Mesothelial cell of epicardium (in vitro differentiated cells): ENCODE measurements at regions not wholly inside any gene's neighbourhood (a gene's known extent, or its start where the extent isn't known, plus 50 kb on each side); places are given as distances from the start of the nearest gene placed in this dataset.

Experiments
- DNase-seq, 2 experiments: peaks; one replicate each; pipeline ENCODE4 v3.0.0; 2021; ENCODE audit warnings: low spot score in 2 of 2; ENCODE audit not compliant: unreplicated experiment in 2 of 2
- H3K27ac Mint-ChIP-seq: 2 replicates; pipeline ENCODE4 v1.8.0; 2021; ENCODE audit warnings: mixed read lengths
- H3K27me3 Mint-ChIP-seq: 2 replicates; pipeline ENCODE4 v1.8.0; 2021; ENCODE audit warnings: low read depth, mixed read lengths
- H3K36me3 Mint-ChIP-seq: 2 replicates; pipeline ENCODE4 v1.8.0; 2021; ENCODE audit warnings: mixed read lengths
- H3K4me1 Mint-ChIP-seq: 2 replicates; pipeline ENCODE4 v1.8.0; 2021; ENCODE audit warnings: mixed read lengths
- H3K4me3 Mint-ChIP-seq: 2 replicates; pipeline ENCODE4 v1.8.0; 2021; ENCODE audit warnings: mild to moderate bottlenecking, moderate library complexity, mixed read lengths
- H3K9me3 Mint-ChIP-seq: 2 replicates; pipeline ENCODE4 v1.8.0; 2021; ENCODE audit warnings: mixed read lengths
- TF ChIP-seq, protein P1 (sequence below): fragments of 200-600 bp; sonication (generic); IDR thresholded peaks from one replicate; pipeline ENCODE4 v1.5.0; 2021; ENCODE audit warnings: antibody characterized with exemption; ENCODE audit not compliant: unreplicated experiment

DNA sequence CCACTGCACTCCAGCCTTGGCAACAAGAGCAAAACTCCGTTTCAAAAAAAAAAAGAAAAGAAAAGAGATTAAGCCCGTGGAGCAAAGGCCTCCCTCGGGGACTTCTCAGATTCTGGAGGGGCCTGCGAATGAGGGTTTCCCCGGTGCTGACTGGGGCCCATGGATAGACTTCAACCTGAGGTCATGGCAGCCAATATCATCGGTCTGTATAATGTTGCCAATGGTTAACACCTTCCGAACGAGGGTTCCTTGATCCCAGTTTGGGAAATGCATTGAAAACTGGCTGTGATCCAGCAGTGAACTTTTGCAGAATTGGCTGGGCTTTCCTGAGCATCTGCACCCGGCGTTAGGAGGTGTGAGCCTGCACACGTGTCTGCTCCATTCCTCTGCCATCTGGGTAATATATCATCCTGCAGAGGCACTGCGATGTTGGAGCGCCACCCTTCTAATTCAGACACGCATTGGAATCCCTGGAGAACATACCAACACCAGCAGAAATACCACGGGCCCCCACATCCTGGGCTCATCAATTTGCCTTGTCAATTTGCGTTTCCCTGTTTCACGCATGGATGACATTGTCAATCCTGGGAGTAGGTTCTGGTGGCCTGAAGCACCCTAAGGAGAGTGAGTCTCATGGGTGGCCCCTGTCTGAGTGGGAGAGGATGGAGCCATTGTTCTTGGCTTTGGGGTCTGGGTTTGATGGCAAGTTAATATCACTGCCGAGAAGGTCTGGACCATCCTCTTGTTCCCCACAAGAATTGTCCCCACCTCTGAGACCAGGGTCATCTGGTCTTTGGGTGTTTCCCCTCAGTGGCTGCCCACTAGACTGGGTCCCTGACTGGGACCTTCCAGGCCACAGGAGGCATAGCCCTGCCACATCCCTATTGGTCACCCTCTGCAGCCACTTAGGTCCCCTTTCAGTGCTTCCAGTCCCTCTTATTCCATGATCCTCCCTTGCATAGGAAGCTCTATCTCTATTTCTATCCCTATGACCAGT is 441.0 kb downstream of the PTPRU start:
- TF ChIP-seq, protein P1, sequence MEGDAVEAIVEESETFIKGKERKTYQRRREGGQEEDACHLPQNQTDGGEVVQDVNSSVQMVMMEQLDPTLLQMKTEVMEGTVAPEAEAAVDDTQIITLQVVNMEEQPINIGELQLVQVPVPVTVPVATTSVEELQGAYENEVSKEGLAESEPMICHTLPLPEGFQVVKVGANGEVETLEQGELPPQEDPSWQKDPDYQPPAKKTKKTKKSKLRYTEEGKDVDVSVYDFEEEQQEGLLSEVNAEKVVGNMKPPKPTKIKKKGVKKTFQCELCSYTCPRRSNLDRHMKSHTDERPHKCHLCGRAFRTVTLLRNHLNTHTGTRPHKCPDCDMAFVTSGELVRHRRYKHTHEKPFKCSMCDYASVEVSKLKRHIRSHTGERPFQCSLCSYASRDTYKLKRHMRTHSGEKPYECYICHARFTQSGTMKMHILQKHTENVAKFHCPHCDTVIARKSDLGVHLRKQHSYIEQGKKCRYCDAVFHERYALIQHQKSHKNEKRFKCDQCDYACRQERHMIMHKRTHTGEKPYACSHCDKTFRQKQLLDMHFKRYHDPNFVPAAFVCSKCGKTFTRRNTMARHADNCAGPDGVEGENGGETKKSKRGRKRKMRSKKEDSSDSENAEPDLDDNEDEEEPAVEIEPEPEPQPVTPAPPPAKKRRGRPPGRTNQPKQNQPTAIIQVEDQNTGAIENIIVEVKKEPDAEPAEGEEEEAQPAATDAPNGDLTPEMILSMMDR: no peak
- Mint-ChIP-seq H3K9me3 (no peaks in the 10 kb centered on the region), H3K27ac (no peak overlapping the region), H3K27me3 (no peaks in the 10 kb centered on the region), H3K4me1 (peaks cover 6% of the 10 kb centered on the region), H3K36me3 (no peaks in the 10 kb centered on the region), H3K4me3 (no peak overlapping the region)
- DNase-seq: peak in 1 of 2 experiments; percentile 10

DNA sequence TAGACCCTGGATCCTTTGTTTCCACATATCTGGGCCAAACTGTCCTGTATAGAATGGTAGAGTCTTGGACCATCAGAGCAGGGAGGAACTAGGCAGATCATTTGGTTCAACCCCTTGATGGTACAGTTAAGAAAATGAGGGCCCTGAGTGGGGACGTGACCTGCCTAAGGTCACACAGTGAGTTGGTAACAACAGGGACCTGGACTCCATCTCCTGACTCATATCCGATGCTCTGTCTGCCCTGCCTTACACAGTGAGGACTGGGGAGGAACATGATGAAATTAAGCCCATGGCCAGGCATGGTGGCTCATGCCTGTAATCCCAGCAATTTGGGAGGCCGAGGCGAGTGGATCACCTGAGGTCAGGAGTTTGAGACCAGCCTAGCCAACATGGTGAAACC is 440.2 kb downstream of the PTPRU start:
- H3K27ac Mint-ChIP-seq: no peak overlapping the region
- H3K27me3 Mint-ChIP-seq: no peaks in the 10 kb centered on the region
- peaks cover 4% of the 10 kb centered on the region for H3K4me1 Mint-ChIP-seq
- peak in 1 of 2 experiments; percentile 29 for DNase-seq
- no peak overlapping the region for H3K4me3 Mint-ChIP-seq
- H3K36me3 Mint-ChIP-seq: no peaks in the 10 kb centered on the region
- H3K9me3 Mint-ChIP-seq: no peaks in the 10 kb centered on the region
- TF ChIP-seq, protein P1: no peak

DNA sequence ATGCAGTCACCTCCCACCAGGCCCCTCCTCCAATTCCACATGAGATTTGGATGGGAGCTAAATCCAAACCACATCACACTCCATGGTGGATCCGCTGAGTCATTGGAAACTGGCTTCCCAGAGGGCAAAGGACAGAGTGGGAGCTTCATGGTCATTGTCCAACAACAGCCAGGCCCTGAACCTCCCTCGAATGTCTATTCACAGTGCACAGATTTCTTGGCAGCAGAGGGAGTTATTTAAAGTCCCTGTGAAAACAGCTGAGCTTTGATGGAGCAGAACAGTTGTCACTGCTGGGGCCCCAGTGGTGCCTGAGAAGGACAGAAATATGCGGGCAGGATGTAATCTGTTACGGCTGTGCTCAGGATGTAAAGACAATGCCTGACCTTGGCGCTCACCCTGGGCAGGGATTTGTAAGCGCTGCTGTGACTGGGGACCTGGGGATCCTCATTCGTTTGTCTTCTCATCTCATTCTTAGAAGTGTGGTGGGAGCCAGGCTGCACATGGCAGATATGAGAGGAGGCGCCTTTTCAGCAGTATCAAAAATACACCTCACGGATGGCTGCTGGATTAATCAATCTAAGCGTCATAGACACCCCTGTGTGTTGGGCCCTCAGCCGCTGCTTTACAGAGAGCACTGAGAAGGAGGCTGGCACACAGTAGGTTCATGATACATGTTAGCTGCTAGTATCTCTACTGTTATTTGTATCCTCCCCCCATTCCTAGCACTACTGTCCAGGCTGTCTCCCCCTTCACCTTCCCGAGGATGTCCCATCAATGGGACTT is 439.4 kb downstream of the PTPRU start:
- no peaks in the 10 kb centered on the region for H3K36me3 Mint-ChIP-seq
- peak in 1 of 2 experiments; percentile 26 for DNase-seq
- H3K4me3 Mint-ChIP-seq: no peak overlapping the region
- H3K27me3 Mint-ChIP-seq: no peaks in the 10 kb centered on the region
- TF ChIP-seq, protein P1: no peak
- H3K4me1 Mint-ChIP-seq: peaks cover 1% of the 10 kb centered on the region
- H3K27ac Mint-ChIP-seq: no peak overlapping the region
- no peaks in the 10 kb centered on the region for H3K9me3 Mint-ChIP-seq

DNA sequence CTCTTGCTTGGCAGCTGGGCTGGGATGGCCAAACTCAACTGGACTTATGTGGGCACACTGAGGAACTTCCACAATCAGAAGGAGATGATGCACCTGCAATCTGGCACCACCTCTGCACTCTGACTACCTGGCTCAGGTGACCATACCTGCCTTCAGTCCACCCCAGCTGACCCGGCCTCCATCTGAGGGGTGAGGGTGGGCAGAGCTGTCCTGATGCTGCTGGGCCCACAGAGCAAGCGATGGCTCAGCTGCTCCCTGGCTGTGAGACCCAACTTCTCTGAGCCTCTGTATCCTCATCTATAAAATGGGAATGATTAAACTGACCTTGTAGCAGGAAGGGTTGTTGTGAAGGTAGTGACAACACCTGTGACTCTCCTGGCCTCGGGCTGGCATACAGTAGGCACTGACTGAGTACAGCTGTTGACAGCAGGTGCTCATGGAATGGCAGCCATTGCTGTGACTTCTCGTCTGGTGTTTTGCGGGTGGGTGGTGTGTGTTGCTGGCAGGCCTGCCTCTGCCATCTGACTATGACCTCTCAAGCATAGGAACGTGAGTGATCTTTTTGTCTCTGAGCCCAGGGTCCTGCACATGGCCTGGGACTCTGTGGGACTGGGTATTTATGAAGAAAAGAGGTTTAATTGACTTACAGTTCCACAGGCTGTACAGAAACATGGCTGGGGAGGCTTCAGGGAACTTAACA is 438.5 kb downstream of the PTPRU start:
- peak in 1 of 2 experiments; percentile 13 for DNase-seq
- Mint-ChIP-seq H3K27ac (no peak overlapping the region), H3K4me1 (peaks cover 1% of the 10 kb centered on the region), H3K27me3 (peaks cover 2% of the 10 kb centered on the region), H3K36me3 (no peaks in the 10 kb centered on the region), H3K4me3 (no peak overlapping the region), H3K9me3 (no peaks in the 10 kb centered on the region)
- TF ChIP-seq, protein P1: no peak
